Heart left ventricle (tissue), 16 donors: ENCODE measurements at regions not wholly inside any gene's neighbourhood (a gene's known extent, or its start where the extent isn't known, plus 50 kb on each side); places are given as distances from the start of the nearest gene placed in this dataset.
"Not testable (repeated sequence)": the region's sequence is repeated elsewhere in the genome, so short reads cannot be mapped to it uniquely, and the experiment has no call there.

Experiments
- ATAC-seq, 4 donors: fragments of 200-7000 bp; cut with Tn5 transposase; one replicate each; pipeline ENCODE4 v1.9.1; 2020 to 2022; ENCODE audit warnings: moderate library complexity in 4 of 4, mild to moderate bottlenecking in 3 of 4, moderate number of reproducible peaks in 1 of 4
- DNase-seq, 5 donors: peaks; one replicate each; pipeline ENCODE4 v3.0.0-alpha.2; 2020
- H3K27ac ChIP-seq, 12 donors: fragments of 200-600 bp; sonication (generic) in 4 of 12; one replicate each; pipeline versions ENCODE4 v1.5.0 to v1.8.0; 2016 to 2022; ENCODE audit warnings: mild to moderate bottlenecking in 2 of 12
- H3K27me3 ChIP-seq, 9 donors: fragments of 200-600 bp; sonication (generic) in 2 of 9; one replicate each; pipeline versions ENCODE4 v1.5.1 to v1.8.0; 2016 to 2022; ENCODE audit warnings: mild to moderate bottlenecking in 3 of 9
- H3K36me3 ChIP-seq, 9 donors: fragments of 200-600 bp; sonication (generic) in 2 of 9; one replicate each; pipeline versions ENCODE4 v1.5.0 to v1.8.0; 2018 to 2022; ENCODE audit warnings: mild to moderate bottlenecking in 2 of 9
- H3K4me1 ChIP-seq, 12 donors: fragments of 200-600 bp; sonication (generic) in 4 of 12; one replicate each; pipeline versions ENCODE4 v1.5.0 to v1.8.0; 2016 to 2022; ENCODE audit warnings: mild to moderate bottlenecking in 3 of 12
- H3K4me3 ChIP-seq, 12 donors: fragments of 200-600 bp; sonication (generic) in 4 of 12; one replicate each; pipeline versions ENCODE4 v1.5.0 to v1.8.0; 2017 to 2022; ENCODE audit warnings: mild to moderate bottlenecking in 9 of 12, moderate library complexity in 4 of 12
- H3K9me3 ChIP-seq, 12 donors: fragments of 200-600 bp; sonication (generic) in 4 of 12; one replicate each; pipeline versions ENCODE4 v1.5.0 to v1.8.0; 2016 to 2022; ENCODE audit warnings: mild to moderate bottlenecking in 1 of 12
- CTCF ChIP-seq, 12 donors: fragments of 200-600 bp; sonication (generic) in 4 of 12; IDR thresholded peaks; one replicate each; pipeline versions ENCODE4 v1.5.0 to v1.8.0; 2018 to 2022; ENCODE audit warnings: antibody characterized with exemption in 12 of 12, mild to moderate bottlenecking in 5 of 12
- POLR2A ChIP-seq, 2 donors: fragments of 450-650 bp; IDR thresholded peaks; one replicate each; pipeline ENCODE4 v1.6.1; 2017; ENCODE audit warnings: antibody characterized with exemption in 2 of 2, mild to moderate bottlenecking in 2 of 2, moderate library complexity in 2 of 2
- WGBS, 4 donors: extraction: QIAGEN DNeasy Blood & Tissue Kit in 2 of 4; methylation state at CpG; one replicate each; pipeline versions ENCODE4 v1.1.5 to v1.1.7; 2013 to 2018; 5-methylcytosine and 5-hydroxymethylcytosine counted together
- intact Hi-C, 10 donors: fragments of 100-400 bp; cut with DNase I; formaldehyde crosslinking; loops; one replicate each; pipeline versions ENCODE4 v1.11.1 to v1.14.2; 2022
- donor health status: ischemic (EF 13 %, LVEDD 7.1; RV severe dilation, severe dysfunction).
- donor health status: healthy with polysubstance abuse.
- donor health status: DM: no; HTN: yes; CAD: no.
- donor health status: DM: no; HTN: no; CAD: no.
- donor health status: ischemic (EF 25% LVEDD 6.9; RV normal size, moderate dysfunction).
- donor health status: ischemic (EF 25% LVEDD 5.7; RV mildly dilated, moderate dysfunction).
- donor health status: healthy.
- donor health status: DM: yes; HTN: yes; CAD: no.
- donor health status: ischemic (EF 35%, LVEDD 5.7; RV mildly dilated, moderate dysfunction).
- donor health status: nonischemic (EF 11% LVEDD 7.7; RV severe dilation, severe dysfunction).
- donor health status: DM: yes; HTN: yes; CAD: no.
- donor health status: PGD.
- donor health status: ischemic (EF 29% LVEDD 5.4; RV normal size, mild dysfunction).
- donor health status: nonischemic (EF 23%, LVEDD 6.1; RV moderate dilation, normal function).

GRCh38 chr20:58575776-58576602 is 60.8 kb upstream of the APCDD1L start:
- H3K9me3 ChIP-seq: no peaks in the 10 kb centered on the region
- TF ChIP-seq POLR2A (IDR thresholded peaks at IDR 0.05) (no peak), CTCF (IDR thresholded peaks at IDR 0.05) (no peak)
- ATAC-seq (no peak), DNase-seq (no peak)
- no peak overlapping the region for H3K4me3 ChIP-seq
- H3K36me3 ChIP-seq: no peaks in the 10 kb centered on the region
- no peak overlapping the region for H3K27ac ChIP-seq
- H3K27me3 ChIP-seq: peaks cover 0 to 40% (median 0%) of the 10 kb centered on the region in 9 donors
- intact Hi-C loops: no loop called here
- H3K4me1 ChIP-seq: peaks cover 0 to 2% (median 0%) of the 10 kb centered on the region in 12 donors
- WGBS, 4 donors: 85 to 87% (median 86%) methylated on average over 23 to 24 of the region's 24 CpGs

GRCh38 chr20:58574469-58574868 is 59.3 kb upstream of the APCDD1L start:
- ATAC-seq: no peak

GRCh38 chr20:58573986-58574385 is 58.8 kb upstream of the APCDD1L start:
- intact Hi-C loops: no loop called here
- no peaks in the 10 kb centered on the region for H3K9me3 ChIP-seq
- DNase-seq (peak in 1 of 5 donors; percentile 7), ATAC-seq (no peak)
- WGBS, 4 donors: 89 to 92% (median 91%) methylated on average over 4 of the region's 4 CpGs
- peaks cover 0 to 28% (median 0%) of the 10 kb centered on the region in 9 donors for H3K27me3 ChIP-seq
- H3K4me1 ChIP-seq: peaks cover 0 to 10% (median 0%) of the 10 kb centered on the region in 12 donors
- H3K4me3 ChIP-seq: no peak overlapping the region
- no peak overlapping the region for H3K27ac ChIP-seq
- TF ChIP-seq CTCF (IDR thresholded peaks at IDR 0.05) (no peak), POLR2A (IDR thresholded peaks at IDR 0.05) (no peak)
- H3K36me3 ChIP-seq: no peaks in the 10 kb centered on the region

More at GRCh38 chr20:58574469-58574868, 59.3 kb upstream of the APCDD1L start:
- Histone ChIP-seq H3K9me3 (no peaks in the 10 kb centered on the region), H3K27me3 (peaks cover 0 to 33% (median 0%) of the 10 kb centered on the region in 9 donors), H3K4me1 (peaks cover 0 to 7% (median 0%) of the 10 kb centered on the region in 12 donors), H3K36me3 (no peaks in the 10 kb centered on the region), H3K4me3 (no peak overlapping the region), H3K27ac (no peak overlapping the region)
- 26 to 46% (median 39%) methylated on average over 1 of the region's 1 CpG for WGBS, 4 donors
- intact Hi-C loops: no loop called here
- no peak for DNase-seq
- TF ChIP-seq CTCF (IDR thresholded peaks at IDR 0.05): no peak
- TF ChIP-seq POLR2A (IDR thresholded peaks at IDR 0.05): no peak

GRCh38 chr20:58573257-58573656 is 58.1 kb upstream of the APCDD1L start:
- no peak for TF ChIP-seq POLR2A (IDR thresholded peaks at IDR 0.05)
- TF ChIP-seq CTCF (IDR thresholded peaks at IDR 0.05): no peak
- no peaks in the 10 kb centered on the region for H3K9me3 ChIP-seq
- no peak overlapping the region for H3K4me3 ChIP-seq
- DNase-seq (peak in 1 of 5 donors; percentile 4), ATAC-seq (no peak)
- WGBS, 4 donors: 80 to 89% (median 88%) methylated on average over 9 of the region's 9 CpGs
- peak overlapping the region in 1 of 12 donors; percentile 73 for H3K27ac ChIP-seq
- peaks cover 0 to 22% (median 4%) of the 10 kb centered on the region in 9 donors for H3K27me3 ChIP-seq
- peaks cover 0 to 10% (median 0%) of the 10 kb centered on the region in 12 donors for H3K4me1 ChIP-seq
- H3K36me3 ChIP-seq: no peaks in the 10 kb centered on the region
- intact Hi-C loops: no loop called here

- DNase-seq, H3K36me3 ChIP-seq, H3K4me3 ChIP-seq, H3K9me3 ChIP-seq, H3K4me1 ChIP-seq, intact Hi-C loops, ATAC-seq: not testable (repeated sequence)
- Histone ChIP-seq H3K27me3 (peaks cover 0 to 17% (median 1%) of the 10 kb centered on the region in 9 donors), H3K27ac (peak overlapping the region in 1 of 12 donors; percentile 73)
- WGBS, 4 donors: 80 to 90% (median 85%) methylated on average over 4 of the region's 4 CpGs
These were observed 57.2 kb upstream of the APCDD1L start for GRCh38 chr20:58572428-58572763.
